HG03521 (cell line): ENCODE measurements at regions not wholly inside any gene's neighbourhood (a gene's known extent, or its start where the extent isn't known, plus 50 kb on each side); places are given as distances from the start of the nearest gene placed in this dataset.
"Not testable (repeated sequence)": the region's sequence is repeated elsewhere in the genome, so short reads cannot be mapped to it uniquely, and the experiment has no call there.

Source experiments
- ATAC-seq: cut with Tn5 transposase; IDR thresholded peaks from one replicate; pipeline ENCODE4 v1.9.1; 2021; ENCODE audit warnings: mild to moderate bottlenecking, moderate library complexity; ENCODE audit not compliant: unreplicated experiment

GRCh38 chr10:57621466-57621865 is 646.2 kb downstream of the IPMK start:
- no peak for ATAC-seq

- no peak for ATAC-seq
Measured at GRCh38 chr10:57605948-57606485, 661.7 kb downstream of the IPMK start.

GRCh38 chr10:57599440-57599839 is 668.3 kb downstream of the IPMK start:
- no peak for ATAC-seq

- no peak for ATAC-seq
Measured at GRCh38 chr10:57593983-57594573, 673.6 kb downstream of the IPMK start.

- no peak for ATAC-seq
Measured at GRCh38 chr10:57579926-57580325, 687.8 kb downstream of the IPMK start.

- ATAC-seq: no peak
Measured at GRCh38 chr10:57562211-57562610, 705.5 kb downstream of the IPMK start.

GRCh38 chr10:57551774-57552173 is 715.9 kb downstream of the IPMK start:
- not testable (repeated sequence) for ATAC-seq

- no peak for ATAC-seq
Measured at GRCh38 chr10:57535306-57535705, 732.4 kb downstream of the IPMK start.

- ATAC-seq: no peak
Measured at GRCh38 chr10:57513637-57514036, 754.1 kb downstream of the IPMK start.

GRCh38 chr10:57507788-57508187 is 759.9 kb downstream of the IPMK start:
- no peak for ATAC-seq

GRCh38 chr10:57506414-57507094 is 761.1 kb downstream of the IPMK start:
- ATAC-seq: no peak

- no peak for ATAC-seq
Measured at GRCh38 chr10:57494486-57494885, 773.2 kb downstream of the IPMK start.

GRCh38 chr10:57482259-57482658 is 785.4 kb downstream of the IPMK start:
- no peak for ATAC-seq

- no peak for ATAC-seq
Measured at GRCh38 chr10:57472823-57473619, 794.7 kb downstream of the IPMK start.

- no peak for ATAC-seq
Measured at GRCh38 chr10:57468894-57469432, 798.7 kb downstream of the IPMK start.

- no peak for ATAC-seq
Measured at GRCh38 chr10:57465155-57465554, 802.5 kb downstream of the IPMK start.

GRCh38 chr10:57460540-57460939 is 807.2 kb downstream of the IPMK start:
- ATAC-seq: no peak

- no peak for ATAC-seq
Measured at GRCh38 chr10:57457972-57458512, 809.7 kb downstream of the IPMK start.

GRCh38 chr10:57430376-57430775 is 837.3 kb downstream of the IPMK start:
- ATAC-seq: no peak

GRCh38 chr10:57420881-57421280 is 846.8 kb downstream of the IPMK start:
- no peak for ATAC-seq

GRCh38 chr10:57418476-57418875 is 849.2 kb downstream of the IPMK start:
- ATAC-seq: no peak
